ENCODE measurements at regions not wholly inside any gene's neighbourhood (a gene's known extent, or its start where the extent isn't known, plus 50 kb on each side); places are given as distances from the start of the nearest gene placed in this dataset.

- DNase-seq, result no peak
Measured at GRCh38 chr9:78812665-78813064, 515.7 kb downstream of the PSAT1 start.

DNA sequence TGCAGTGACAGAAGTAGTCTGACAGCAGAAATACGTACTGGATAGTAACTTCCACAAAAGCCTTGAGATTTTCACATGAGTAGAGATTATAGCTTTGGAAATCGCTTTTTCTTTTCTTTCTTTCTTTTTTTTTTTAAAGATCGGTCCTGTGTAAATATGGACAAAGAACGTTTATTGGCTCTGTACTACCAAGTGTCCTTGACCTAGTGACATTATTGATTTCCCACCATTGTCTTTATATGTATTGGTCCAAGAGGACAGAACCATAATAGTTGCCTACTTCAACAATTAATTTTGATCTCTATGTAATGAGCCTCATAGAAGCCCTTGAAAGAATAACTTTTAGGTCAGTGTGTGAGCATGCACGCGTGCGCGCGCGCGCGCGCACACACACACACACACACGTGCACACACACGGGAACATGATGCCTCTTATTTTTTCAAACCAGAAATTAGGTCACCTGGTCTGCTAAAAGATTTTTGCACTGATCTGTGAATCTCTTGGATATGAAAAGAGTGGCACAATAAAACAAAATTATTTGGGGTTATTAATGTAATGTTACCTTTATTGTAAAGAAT is 516.8 kb downstream of the PSAT1 start:
- DNase-seq, result no peak

- DNase-seq, result no peak
Measured at GRCh38 chr9:78821126-78821822, 524.3 kb downstream of the PSAT1 start.

DNA sequence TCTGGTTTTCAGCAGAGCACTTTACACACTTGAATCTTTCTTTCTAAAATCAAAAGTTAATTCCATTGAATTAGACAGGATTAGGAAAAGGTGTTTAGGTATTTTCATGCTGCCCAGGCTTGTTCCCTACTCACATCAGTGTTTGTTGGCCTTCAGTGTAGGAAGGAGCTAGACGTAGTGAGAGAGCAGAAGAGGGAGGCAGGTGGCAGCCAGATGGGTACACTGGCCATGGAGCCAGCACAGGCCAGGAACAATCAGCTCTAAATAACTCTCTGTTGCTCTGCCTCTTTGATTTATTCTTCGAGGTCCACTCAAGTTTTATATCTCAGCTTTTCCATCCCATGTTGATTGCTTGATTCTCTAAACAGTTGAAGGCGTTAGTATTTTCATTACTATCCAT is 529.6 kb downstream of the PSAT1 start:
- no peak for DNase-seq

DNA sequence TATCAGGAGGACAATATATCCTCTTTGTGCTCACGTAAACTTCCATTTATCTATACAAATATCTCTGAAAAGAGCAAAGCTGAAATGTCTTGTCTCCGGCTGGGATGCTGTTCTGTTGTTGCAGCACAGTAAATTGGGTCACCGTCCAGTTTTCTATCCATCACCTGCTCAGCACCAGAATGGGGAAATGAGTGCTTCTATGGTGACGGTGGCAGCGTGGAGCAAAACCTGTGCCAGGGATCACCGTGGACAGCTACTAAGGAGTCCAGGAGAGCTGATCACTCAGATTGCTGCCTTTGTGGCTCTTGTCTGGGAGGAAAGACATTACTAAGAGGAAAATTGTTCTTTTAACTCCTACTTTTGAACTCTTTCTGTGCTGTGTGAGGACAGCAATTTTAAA is 531.6 kb downstream of the PSAT1 start:
- DNase-seq, result no peak

DNA sequence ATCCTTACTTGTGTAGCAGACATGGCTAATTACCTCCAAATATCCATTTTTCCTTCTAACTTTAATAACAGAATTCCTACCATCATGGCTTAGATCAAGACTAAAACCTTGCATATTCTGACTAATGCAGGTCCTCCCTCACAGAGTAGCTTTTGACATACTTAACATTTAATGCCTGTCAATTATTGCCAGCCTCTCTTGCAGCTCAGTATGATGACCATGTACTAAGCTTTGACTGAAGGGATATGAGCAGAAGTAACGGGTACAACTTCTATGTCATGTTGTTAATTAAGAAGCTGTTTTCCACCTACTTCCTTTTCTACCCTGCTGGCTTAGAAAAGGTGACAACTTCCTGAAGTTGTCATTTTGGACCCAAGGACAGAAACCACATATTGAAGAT is 533.4 kb downstream of the PSAT1 start:
- no peak for DNase-seq

DNA sequence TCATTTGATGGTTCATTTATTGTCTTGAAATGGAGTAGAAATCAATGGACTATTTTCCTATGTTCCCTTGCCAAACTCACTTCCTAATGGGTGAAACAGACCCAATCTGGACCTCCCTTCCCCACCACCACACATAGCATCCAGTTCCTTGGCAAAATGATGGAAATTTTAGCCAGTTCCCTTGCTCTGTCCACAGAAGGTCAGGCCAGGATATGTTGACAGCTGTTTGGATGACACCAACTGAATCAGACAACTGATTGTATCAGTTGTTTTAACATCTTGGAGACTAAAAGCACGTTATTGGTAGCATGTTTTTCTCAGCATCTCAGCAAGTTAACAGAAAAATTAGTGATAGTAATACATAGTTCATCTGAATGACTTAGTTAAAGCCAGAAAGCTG is 534.8 kb downstream of the PSAT1 start:
- DNase-seq, result no peak

- no peak for DNase-seq
Measured at GRCh38 chr9:78835928-78836450, 539.1 kb downstream of the PSAT1 start.

DNA sequence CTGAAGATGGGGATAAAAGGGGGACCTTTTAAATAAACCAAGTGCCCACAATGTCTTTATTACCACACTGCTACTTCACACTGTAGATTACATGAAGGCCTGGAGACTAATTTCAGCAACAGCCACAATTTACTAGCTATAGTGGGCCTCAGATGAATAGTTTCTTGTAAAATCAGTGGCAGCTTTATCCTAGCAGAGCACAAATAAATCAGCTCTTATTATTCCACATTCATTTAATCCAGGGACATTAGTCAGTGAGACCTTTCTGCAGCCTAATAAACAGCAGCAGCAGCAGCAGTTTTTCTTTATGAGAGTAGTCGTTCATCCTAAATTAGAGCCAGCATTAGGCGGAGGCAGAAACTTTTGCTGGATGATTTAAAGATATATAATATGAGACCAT is 542.3 kb downstream of the PSAT1 start:
- DNase-seq, result no peak

GRCh38 chr9:78848061-78848460 is 551.1 kb downstream of the PSAT1 start:
- DNase-seq, result no peak

DNA sequence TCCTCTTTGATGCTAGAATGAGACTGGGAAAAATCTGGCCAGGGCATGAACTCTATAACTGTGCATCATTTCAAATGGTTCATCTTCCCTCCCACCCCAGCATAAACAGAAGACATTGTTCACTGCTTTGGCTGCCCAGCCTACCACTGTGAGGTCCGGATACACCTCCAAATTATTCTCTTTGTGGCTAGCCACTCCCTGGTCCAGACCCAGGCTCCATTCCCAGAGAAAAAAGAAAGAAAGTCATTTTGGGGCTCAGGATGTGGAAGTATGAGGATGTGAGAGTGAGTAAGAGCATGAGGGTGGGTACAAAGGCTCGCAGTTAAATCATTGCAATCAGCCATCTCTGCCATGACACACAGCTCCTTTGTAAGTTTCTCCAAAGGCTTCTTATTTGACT is 559.2 kb downstream of the PSAT1 start:
- DNase-seq, result no peak

DNA sequence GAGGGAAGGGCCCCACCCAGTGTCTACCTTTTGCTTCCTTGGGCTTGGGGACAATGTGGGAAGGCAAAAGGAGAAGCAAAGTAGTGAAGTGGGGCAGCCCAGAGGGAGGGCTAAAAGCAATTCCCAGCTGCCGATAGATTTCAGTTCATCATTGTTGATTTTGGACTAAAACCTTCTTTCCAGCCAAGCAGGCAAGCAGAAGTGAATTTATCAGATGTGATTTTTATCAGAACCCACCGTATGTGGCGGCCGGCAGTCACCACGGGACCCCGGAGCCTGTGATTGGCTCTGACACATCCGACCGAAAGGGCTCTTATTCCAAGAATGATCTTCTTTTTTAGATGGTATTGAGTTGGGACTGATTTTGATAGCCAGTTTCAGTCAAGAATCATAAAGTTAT is 559.9 kb downstream of the PSAT1 start:
- no peak for DNase-seq

DNA sequence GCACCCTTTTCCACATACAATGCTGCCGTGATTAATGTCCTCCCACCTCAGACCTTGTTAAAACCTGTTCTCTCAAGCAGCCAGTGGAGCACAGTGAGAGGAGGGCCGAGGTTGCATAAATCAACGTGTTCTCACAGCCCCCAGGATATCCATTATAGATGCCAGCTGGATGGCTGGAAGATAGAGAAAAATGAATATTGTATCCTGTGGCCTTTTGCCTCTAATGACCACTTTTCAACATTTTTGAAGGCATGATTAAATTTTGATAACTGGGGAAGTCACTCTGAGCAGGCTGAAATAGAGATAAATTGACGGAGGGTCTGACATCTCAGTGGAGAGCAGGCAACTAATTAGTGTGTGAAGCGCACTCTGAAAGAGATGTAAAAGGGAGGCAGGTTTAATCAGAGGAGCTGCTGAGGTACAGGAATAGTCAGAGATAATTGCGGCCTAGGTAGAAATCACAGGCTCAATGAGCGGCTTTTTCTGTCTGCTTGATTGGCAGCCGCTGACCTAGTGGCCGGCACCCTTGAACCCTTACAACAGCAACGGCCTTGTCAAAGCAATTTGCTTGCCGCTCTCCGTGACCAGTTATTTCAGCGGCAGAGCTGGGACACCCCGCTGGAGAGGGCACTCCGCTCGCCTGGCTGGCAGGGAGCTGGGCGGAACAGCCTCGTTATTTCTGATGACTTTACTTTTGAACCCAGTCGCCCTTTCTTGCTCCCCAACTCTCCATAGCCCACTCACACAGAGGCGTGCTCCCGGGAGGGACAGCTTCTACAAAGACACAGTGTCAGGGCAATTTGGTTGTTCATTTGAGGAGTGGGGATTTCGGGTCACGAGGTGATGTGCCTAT is 560.7 kb downstream of the PSAT1 start:
- DNase-seq, result no peak

- DNase-seq, result no peak
Measured at GRCh38 chr9:78858266-78858665, 561.3 kb downstream of the PSAT1 start.

GRCh38 chr9:78860801-78861475 is 564.0 kb downstream of the PSAT1 start:
- no peak for DNase-seq

DNA sequence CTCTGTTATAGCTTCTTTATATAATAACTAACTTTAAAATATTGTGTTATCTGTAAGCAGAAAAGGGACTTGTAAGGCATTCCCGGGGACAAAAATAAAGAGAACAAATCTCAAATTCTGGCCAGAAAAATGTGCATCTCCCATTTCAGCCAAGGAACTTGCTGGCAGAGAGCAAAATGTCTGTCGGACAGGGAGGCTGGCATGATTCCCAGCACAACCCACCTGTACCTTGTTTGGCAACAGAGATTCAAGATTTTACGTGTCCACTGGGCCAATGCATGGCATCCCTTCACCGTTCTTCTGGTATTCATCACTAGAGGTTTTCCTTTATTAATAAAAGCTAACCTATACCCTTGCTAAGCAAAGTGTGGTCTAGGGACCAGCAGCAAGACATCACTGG is 566.6 kb downstream of the PSAT1 start:
- no peak for DNase-seq

DNA sequence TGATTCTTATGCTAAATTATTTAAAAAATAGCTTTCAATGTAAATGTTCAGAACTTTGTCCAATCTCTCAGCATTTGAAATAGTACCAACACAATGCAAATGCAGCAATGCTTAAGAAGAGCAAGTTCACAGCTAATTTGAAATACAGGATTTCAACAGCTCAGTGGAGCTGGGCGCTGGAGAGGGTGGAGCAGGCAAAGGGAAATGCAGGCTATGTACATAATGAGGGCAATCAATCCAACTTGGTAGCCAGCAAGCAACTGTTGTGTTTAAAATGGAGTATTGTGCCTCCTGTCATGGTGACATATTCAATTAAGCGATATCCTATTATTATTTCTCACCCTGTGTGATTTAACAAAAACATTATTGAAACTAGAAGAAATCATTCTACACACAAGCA is 568.8 kb downstream of the PSAT1 start:
- DNase-seq, result no peak

GRCh38 chr9:78866207-78867132 is 569.5 kb downstream of the PSAT1 start:
- DNase-seq, result no peak

- no peak for DNase-seq
Measured at GRCh38 chr9:78871086-78871451, 574.1 kb downstream of the PSAT1 start.

DNA sequence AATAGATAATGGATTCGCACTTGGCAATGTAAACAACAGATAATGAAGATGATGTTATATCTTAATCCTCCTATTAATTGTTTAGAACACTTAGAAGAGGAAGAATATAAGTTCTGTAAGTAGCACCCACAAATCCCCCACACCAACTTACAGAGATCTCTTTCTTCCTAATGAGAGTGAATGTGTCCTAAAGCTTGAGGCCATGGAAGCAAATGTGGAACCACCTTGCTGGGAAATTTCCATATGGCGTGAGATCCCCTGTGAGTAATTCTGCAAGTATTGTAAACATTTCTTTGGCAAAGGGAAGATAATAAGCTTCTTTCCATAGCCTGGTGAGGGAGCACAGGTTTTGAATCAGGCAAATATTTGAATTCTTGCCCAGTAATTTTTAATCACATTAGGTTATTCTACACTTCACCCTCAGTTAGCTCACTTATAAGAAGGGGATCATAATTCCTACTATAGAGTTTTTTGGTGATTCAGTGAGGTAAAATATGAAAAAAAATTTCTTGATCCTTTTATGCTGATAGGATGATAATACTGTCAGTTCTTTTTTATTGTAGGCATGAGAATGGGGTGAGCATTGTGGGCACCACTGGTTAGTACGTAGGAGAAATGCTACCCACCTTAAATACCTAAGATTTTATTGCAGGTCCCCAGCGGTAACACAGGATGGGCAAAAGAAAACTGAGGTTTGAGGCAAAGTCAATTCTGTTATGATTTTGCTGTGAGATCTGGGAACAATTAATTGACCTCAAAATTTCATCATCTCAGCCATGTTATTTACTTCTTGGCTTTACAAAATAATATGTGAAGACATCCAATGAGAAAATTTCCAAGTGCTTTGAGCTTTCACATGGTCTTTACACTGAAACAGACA is 574.8 kb downstream of the PSAT1 start:
- DNase-seq, result no peak

DNA sequence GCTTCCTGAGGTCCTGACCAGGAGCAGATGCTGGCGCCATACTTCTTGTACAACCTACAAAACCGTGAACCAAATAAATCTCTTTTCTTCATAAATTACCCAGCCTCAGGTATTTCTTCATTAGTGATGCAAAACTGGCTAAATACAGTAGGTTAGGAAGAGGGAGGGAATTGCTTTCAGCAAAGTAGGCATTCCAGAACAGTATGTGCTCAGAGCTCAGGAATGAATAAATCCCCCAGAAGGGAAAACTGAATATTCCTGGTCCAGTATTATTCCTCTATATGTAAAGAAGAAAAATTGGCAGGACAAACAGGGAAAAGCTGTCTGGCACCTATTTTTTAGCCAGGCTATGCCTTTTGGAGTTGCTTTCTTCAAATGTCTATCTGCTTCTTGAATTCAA is 577.1 kb downstream of the PSAT1 start:
- DNase-seq, result no peak
